ENCODE measurements at regions not wholly inside any gene's neighbourhood (a gene's known extent, or its start where the extent isn't known, plus 50 kb on each side); places are given as distances from the start of the nearest gene placed in this dataset.

DNA sequence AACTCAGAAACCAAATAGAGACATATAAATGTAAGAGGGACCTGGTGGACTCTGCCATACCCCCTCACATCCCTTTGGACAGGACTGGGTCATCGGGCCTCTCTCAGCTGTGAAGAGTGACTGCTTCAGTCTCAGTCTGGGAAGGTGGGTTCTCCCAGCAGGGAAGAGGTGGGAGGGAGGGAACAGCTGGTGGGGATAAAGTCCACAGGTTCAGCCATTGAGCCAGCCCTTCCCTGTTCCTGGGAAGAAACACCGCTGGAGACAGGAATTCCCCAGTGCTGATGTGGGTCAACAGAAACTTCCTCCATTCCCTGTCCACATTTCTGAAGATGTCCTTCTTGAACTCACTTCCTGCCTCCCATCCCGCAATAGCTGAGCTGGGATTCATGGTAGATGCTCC is 209.2 kb upstream of the PMEPA1 start:
- Histone ChIP-seq H3K9me3 (ENCODE audit: low read length) (no peaks in the 10 kb centered on the region), H2AFZ (ENCODE audit: low read length) (no peak overlapping the region), H3K79me2 (ENCODE audit: insufficient read depth, low read depth, low read length) (no peaks in the 10 kb centered on the region), H3K36me3 (ENCODE audit: insufficient read depth, low read length) (no peaks in the 10 kb centered on the region), H3K4me3 (ENCODE audit: low read depth, low read length, poor library complexity, severe bottlenecking) (no peak overlapping the region), H3K4me1 (ENCODE audit: insufficient read depth, low read length, poor library complexity, severe bottlenecking) (no peaks in the 10 kb centered on the region), H3K9me2 (ENCODE audit: insufficient read depth, low read length) (no peaks in the 10 kb centered on the region), H4K20me1 (ENCODE audit: insufficient read depth, low read length) (no peaks in the 10 kb centered on the region), H3K4me2 (ENCODE audit: low read length) (no peak overlapping the region), H3K27ac (ENCODE audit: low read depth, low read length, poor library complexity, severe bottlenecking) (no peak overlapping the region)
- ChIA-PET CTCF (ENCODE audit: unreplicated experiment) (no interaction called here), POLR2A (no interaction called here)
- intact Hi-C loops (cut with micrococcal nuclease; ENCODE audit: unreplicated experiment): no loop called here
- BruUV-seq (replicated peaks): no TSS peak
- no peak for DNase-seq (ENCODE audit: low spot score)
- TF ChIP-seq EZH2phosphoT487 (IDR thresholded peaks at IDR 0.05; ENCODE audit: borderline replicate concordance, low read depth, low read length): no peak
- TF ChIP-seq, protein P1, sequence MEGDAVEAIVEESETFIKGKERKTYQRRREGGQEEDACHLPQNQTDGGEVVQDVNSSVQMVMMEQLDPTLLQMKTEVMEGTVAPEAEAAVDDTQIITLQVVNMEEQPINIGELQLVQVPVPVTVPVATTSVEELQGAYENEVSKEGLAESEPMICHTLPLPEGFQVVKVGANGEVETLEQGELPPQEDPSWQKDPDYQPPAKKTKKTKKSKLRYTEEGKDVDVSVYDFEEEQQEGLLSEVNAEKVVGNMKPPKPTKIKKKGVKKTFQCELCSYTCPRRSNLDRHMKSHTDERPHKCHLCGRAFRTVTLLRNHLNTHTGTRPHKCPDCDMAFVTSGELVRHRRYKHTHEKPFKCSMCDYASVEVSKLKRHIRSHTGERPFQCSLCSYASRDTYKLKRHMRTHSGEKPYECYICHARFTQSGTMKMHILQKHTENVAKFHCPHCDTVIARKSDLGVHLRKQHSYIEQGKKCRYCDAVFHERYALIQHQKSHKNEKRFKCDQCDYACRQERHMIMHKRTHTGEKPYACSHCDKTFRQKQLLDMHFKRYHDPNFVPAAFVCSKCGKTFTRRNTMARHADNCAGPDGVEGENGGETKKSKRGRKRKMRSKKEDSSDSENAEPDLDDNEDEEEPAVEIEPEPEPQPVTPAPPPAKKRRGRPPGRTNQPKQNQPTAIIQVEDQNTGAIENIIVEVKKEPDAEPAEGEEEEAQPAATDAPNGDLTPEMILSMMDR (conservative IDR thresholded peaks at IDR 0.05; ENCODE audit: low read length): no peak

DNA sequence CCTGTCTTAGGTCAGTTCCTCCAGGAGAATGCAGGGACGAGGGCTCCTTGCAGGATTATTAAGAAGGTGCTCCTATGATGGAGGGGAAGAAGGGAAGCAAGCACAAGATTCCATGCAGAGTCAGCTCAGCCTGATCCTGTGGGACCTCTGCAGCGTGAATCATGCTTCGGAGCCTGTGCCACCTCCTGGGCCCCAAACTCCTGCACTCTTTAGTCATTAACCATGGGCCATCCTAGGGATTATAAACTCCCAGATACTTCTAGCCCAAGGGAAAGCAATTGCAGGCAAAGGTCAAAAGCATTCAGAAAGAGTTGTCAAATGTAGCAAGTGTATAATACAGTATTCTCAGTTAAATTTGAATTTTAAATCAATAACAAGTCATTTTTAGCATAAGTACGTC is 208.7 kb upstream of the PMEPA1 start:
- intact Hi-C loops (cut with micrococcal nuclease; ENCODE audit: unreplicated experiment): no loop called here

DNA sequence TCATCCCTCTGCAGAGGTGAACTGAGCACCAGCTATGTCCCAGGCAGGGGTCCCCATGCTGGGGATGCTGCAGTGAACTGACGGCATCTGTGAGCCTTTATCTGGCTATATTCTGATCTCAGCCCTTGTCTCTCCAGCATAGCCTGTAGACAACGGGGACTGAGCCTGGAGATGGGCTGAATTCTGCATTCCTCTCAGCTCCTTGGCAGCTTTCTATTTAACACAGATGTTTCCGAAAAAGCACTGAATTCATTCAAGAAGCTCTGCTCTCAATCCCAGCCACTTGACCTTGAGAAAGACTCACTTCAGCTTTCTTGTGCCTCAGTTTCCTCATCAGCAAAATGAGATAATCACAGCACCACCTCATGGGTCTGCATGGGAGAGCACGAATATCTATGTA is 204.4 kb upstream of the PMEPA1 start:
- BruUV-seq (replicated peaks): no TSS peak
- POLR2A ChIA-PET: interaction anchor here (0.5 kb wide), 1 partner anchor 303 kb away, joined by 5 read pairs; no protein-coding TSS in a partner anchor
- Histone ChIP-seq H3K4me3 (ENCODE audit: low read depth, low read length, poor library complexity, severe bottlenecking) (no peak overlapping the region), H3K4me2 (ENCODE audit: low read length) (no peak overlapping the region), H3K4me1 (ENCODE audit: insufficient read depth, low read length, poor library complexity, severe bottlenecking) (no peaks in the 10 kb centered on the region), H3K9me2 (ENCODE audit: insufficient read depth, low read length) (no peaks in the 10 kb centered on the region), H2AFZ (ENCODE audit: low read length) (no peak overlapping the region), H3K36me3 (ENCODE audit: insufficient read depth, low read length) (no peaks in the 10 kb centered on the region), H4K20me1 (ENCODE audit: insufficient read depth, low read length) (no peaks in the 10 kb centered on the region), H3K9me3 (ENCODE audit: low read length) (no peaks in the 10 kb centered on the region), H3K27ac (ENCODE audit: low read depth, low read length, poor library complexity, severe bottlenecking) (no peak overlapping the region), H3K79me2 (ENCODE audit: insufficient read depth, low read depth, low read length) (no peaks in the 10 kb centered on the region)
- no peak for DNase-seq (ENCODE audit: low spot score)
- intact Hi-C loops (cut with micrococcal nuclease; ENCODE audit: unreplicated experiment): no loop called here
- TF ChIP-seq, protein P1 (conservative IDR thresholded peaks at IDR 0.05; ENCODE audit: low read length): no peak
- no peak for TF ChIP-seq EZH2phosphoT487 (IDR thresholded peaks at IDR 0.05; ENCODE audit: borderline replicate concordance, low read depth, low read length)
- CTCF ChIA-PET (ENCODE audit: unreplicated experiment): no interaction called here

More for the DNA sequence above, 208.7 kb upstream of the PMEPA1 start:
- H3K4me2 ChIP-seq (ENCODE audit: low read length): no peak overlapping the region
- ChIA-PET CTCF (ENCODE audit: unreplicated experiment) (no interaction called here), POLR2A (no interaction called here)
- no peak overlapping the region for H2AFZ ChIP-seq (ENCODE audit: low read length)
- H3K79me2 ChIP-seq (ENCODE audit: insufficient read depth, low read depth, low read length): no peaks in the 10 kb centered on the region
- BruUV-seq (replicated peaks): no TSS peak
- TF ChIP-seq EZH2phosphoT487 (IDR thresholded peaks at IDR 0.05; ENCODE audit: borderline replicate concordance, low read depth, low read length): no peak
- TF ChIP-seq, protein P1 (conservative IDR thresholded peaks at IDR 0.05; ENCODE audit: low read length): no peak
- H3K9me3 ChIP-seq (ENCODE audit: low read length): no peaks in the 10 kb centered on the region
- no peaks in the 10 kb centered on the region for H3K9me2 ChIP-seq (ENCODE audit: insufficient read depth, low read length)
- H3K36me3 ChIP-seq (ENCODE audit: insufficient read depth, low read length): no peaks in the 10 kb centered on the region
- no peak overlapping the region for H3K27ac ChIP-seq (ENCODE audit: low read depth, low read length, poor library complexity, severe bottlenecking)
- H3K4me3 ChIP-seq (ENCODE audit: low read depth, low read length, poor library complexity, severe bottlenecking): no peak overlapping the region
- no peak for DNase-seq (ENCODE audit: low spot score)
- H4K20me1 ChIP-seq (ENCODE audit: insufficient read depth, low read length): no peaks in the 10 kb centered on the region
- H3K4me1 ChIP-seq (ENCODE audit: insufficient read depth, low read length, poor library complexity, severe bottlenecking): no peaks in the 10 kb centered on the region

Data from OCI-LY7 (cell line).